ENCODE measurements at regions not wholly inside any gene's neighbourhood (a gene's known extent, or its start where the extent isn't known, plus 50 kb on each side); places are given as distances from the start of the nearest gene placed in this dataset.

DNA sequence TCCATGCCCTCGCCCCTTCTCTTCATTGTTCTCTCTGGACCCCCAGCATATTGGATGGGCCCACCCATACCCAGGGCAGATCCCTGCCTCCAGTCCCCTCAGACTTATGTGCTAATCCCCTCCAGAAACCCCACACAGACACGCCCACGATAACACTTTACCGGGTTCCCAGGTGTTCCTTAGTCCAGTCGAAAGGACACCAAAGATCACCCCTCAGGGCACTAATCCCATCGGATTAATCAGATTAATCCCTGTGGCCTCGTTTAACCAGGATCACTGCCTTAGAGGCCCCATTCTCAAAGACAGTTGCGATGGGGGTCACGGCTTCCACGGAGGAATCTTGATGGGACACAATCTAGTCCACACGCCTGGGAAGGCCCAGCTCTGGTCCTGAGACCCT, 80.8 kb downstream of the SHANK2 start:
- TF ChIP-seq, protein P1, sequence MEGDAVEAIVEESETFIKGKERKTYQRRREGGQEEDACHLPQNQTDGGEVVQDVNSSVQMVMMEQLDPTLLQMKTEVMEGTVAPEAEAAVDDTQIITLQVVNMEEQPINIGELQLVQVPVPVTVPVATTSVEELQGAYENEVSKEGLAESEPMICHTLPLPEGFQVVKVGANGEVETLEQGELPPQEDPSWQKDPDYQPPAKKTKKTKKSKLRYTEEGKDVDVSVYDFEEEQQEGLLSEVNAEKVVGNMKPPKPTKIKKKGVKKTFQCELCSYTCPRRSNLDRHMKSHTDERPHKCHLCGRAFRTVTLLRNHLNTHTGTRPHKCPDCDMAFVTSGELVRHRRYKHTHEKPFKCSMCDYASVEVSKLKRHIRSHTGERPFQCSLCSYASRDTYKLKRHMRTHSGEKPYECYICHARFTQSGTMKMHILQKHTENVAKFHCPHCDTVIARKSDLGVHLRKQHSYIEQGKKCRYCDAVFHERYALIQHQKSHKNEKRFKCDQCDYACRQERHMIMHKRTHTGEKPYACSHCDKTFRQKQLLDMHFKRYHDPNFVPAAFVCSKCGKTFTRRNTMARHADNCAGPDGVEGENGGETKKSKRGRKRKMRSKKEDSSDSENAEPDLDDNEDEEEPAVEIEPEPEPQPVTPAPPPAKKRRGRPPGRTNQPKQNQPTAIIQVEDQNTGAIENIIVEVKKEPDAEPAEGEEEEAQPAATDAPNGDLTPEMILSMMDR (IDR thresholded peaks at IDR 0.05; ENCODE audit: borderline replicate concordance, extremely low read depth, low read length, poor library complexity, severe bottlenecking), result no peak
- TF ChIP-seq EZH2 (IDR thresholded peaks at IDR 0.05; ENCODE audit: borderline replicate concordance, low read depth, low read length, severe bottlenecking), result no peak

Measured in DND-41 (cell line).